RPMI8226 (cell line): ENCODE measurements at regions not wholly inside any gene's neighbourhood (a gene's known extent, or its start where the extent isn't known, plus 50 kb on each side); places are given as distances from the start of the nearest gene placed in this dataset.
"Not testable (repeated sequence)": the region's sequence is repeated elsewhere in the genome, so short reads cannot be mapped to it uniquely, and the experiment has no call there.

Experiments used
- DNase-seq: peaks from one replicate; pipeline ENCODE4 v3.0.0-alpha.2; 2015

DNA sequence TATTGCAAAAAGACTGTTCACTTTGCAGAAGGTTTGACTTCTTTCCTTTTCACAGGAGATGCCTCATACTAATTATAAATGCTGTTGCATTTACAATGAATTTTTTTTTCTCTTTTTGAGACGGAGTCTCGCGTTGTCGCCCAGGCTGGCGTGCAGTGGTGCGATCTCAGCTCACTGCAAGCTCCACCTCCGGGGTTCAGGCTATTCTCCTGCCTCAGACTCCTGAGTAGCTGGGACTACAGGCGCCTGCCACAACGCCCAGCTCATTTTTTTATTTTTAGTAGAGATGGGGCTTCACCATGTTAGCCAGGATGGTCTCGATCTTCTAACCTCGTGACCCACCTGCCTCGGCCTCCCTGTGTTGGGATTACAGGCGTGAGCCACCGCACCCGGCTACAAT lies 290.5 kb upstream of the GATB start:
- DNase-seq: not testable (repeated sequence)

DNA sequence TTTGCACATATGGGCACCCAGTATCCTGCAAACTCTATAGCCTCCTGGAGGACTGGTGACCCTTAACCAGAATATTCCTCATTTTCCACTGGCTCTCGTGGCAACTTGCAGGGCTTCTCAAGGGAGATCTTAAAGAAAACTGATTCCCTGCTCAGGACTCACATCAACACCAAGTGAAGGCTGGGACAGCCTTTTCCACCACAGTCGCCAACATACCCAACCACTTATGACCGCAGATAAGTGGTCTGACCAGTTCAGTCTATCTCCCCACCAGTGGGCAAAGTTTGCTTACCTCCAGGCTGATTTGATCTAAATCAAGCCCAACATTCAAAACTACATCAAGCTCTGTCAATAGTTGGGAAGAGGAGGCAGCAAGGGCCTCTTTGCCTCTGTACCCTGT lies 289.3 kb upstream of the GATB start:
- DNase-seq: no peak

DNA sequence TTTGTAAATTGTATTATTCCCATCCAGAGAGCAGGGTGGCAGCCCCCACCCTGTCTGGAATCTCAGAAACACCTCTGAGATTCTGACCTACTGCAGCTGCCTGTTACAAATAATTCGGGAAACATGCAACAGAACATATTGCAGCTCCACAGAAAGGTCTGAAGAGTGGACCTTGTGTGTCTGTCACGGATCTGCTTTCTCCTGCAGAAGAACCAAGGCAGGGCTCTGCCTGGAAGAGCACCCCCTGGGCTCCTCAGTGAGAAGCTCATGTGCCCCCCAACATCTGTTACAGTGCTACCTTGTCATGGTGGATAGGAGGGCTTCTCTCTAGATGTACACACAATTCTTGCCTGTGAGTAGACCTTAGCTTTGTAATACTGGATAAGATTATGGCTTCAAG lies 286.6 kb upstream of the GATB start:
- DNase-seq: no peak

DNA sequence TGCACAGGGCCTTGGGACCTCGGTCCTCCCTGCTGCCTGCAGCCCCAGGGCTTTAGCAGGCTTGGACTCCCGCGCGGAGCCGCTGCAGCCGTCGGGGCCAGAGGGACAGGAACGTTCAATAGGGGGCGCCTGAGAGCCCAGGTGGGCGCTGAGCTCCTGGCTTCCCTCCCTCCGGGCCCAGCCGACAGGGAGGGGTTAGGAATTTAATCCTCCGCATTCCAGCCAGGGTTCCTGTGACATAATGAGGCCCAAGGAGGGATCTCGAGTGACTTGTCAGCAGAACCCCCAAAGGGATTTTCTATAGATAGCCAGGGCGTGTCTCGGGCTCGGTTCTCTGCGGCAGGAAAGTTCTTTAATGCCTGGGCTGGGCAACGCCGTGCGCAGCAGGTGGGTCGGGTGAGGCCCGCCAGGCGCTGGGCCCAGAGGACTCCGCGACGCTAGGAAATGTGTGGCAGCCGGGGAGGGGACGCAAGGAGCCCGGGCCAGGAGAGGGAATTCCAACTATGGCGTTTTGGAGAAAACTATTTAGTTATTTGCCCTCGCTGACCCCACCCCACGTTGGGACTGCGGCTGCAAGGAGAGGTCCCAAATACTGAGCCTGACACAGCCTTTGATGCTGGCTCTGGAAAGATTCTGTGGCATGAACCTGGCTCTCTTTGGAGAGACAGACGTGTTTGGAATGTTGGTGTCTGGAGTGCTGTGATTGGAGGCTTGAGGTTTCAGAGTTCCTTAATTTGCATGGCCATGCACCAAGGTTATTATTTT lies 285.2 kb upstream of the GATB start:
- DNase-seq: no peak

DNA sequence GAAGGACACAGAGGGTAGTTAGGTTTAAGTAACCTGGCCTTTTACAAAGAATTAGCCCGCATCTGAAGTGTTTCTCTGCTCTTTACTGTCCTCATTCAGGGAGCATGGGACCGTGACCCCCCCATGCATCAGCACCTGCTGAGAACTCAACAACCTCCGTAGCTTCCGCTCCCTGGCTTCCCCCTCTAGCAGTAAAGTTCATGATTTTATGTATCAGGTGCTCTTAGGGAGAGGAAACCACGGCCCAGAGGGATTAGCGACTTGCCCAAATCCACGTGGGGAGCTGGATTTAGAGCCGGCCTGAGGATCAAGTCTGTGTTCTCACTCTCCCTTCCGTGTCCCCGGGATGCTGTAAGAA lies 284.6 kb upstream of the GATB start:
- DNase-seq: no peak

DNA sequence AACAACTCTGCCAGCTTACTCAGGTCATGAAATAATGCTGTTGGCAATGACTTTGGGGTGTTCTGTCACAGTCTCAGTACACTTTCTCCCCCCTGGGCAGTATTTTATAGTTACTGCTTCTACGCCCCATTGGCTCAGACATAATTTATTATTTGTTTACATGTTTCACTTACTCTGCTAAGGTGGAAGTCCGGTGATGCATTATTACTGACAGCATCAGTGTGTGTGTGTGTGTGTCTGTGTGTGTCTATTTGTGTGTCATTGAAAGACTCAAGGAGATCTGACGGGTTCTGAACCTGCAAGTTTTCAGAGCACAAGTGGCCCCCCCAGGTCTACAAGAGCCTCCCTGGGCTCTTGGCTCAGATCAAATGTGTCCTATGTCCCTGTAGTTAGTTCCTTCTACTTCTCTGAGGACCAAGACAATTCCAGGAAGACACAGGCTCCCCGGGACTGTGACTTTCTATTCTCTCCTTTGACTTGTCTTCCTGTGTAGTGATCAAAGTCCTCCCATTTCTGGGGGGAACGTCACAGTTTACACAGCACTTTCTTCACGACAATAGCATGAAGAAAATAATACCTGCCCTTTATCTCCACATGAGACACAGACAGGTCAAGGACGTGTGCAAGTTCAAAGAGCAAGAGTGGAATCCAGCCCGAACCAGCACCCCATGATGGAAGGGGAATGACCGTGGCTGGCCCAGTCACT lies 283.7 kb upstream of the GATB start:
- no peak for DNase-seq

DNA sequence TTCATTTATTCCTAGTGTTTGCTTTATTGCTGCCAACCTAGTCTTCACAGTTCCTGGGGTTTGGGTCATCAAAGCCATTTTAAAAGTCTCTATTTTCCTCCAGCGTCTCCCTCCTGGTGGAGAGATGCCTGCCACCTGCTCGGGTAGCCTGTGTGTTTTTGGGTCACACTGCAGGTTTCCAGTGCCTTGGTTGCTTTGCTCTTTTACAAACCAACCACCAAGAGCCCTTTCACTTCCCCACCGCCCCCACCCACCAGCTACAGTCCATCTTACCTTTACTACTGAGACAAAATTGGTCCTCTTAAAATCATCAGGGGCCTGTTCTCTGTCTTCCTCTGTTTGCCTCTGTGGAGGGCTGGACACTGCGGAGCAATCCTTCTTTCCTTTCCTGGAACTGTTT lies 280.5 kb upstream of the GATB start:
- DNase-seq: no peak

DNA sequence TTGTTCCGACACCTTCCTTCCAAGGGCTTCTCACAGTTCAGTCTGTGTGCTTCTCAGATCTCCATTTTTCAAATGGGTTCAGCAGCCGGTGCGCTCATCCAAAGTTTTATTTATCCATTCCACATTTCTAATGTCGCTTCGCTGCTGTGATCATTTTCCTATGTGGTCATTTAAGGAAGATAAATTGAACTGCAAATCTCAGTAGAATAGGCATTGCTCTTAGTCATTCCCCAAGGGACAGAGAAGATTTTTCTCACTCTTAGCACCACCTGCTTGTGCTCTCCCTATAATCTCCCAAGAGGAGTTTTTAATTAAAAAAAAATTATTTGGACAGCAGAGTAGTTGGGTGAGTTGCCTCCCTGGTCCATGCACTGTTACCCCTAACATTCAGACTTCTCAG lies 278.9 kb upstream of the GATB start:
- no peak for DNase-seq

DNA sequence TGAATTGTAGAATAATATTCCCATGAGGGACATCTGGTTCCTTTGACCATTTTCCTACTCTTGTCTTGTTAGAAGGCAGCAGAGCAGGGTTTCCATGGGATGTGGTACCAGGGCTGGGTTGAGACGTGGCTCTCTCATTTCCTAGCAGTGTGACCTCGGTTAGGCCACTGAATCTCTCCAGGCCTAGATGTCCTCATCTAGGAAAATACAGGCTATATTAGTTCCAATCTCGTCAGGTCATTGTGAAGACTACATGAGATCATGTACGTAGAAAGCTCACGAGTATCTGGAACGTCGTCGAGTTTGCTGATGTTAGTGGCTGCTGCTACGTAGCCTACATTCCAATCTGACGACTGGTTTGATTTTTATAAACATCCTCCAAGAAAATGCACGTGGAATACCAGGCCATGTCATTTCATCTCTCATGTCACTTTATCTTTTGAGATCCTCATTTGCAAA lies 278.2 kb upstream of the GATB start:
- no peak for DNase-seq

DNA sequence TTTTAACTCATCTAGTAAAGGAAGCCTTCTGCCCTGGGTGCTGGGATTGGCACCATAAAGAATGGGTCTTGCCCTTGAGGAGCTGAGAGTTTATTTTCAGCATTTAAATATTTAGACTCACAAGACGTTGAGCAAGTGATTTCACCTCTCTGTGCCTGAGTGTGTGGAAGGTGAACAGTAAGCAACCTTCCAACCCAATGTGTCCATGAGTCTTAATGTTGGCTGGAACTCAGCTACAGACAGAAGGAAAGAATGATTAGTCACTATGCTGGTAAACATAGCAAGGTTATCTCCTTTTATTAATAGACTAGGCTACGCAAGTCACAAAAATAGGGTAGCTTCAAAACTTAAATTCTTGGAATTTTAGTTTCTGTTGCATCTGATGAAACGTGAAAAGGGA lies 277.4 kb upstream of the GATB start:
- no peak for DNase-seq

DNA sequence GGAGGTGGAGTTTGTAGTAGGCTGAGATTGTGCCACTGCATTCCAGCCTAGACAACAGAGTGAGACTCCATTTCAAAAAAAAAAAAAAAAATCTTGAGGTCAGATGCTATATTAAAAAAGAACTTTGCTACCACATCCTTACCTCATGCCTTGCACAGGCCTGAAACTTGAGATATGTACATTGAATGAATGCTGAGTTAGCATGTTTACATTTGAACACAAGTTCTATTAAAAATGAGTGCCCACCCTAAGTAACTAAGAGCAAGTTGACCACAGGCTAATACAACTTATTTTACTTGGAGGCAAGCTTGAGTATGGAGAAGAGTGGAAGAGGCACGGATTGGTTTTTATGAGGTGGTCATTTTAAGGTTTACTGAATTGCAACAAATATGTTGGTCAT lies 276.6 kb upstream of the GATB start:
- DNase-seq: no peak

DNA sequence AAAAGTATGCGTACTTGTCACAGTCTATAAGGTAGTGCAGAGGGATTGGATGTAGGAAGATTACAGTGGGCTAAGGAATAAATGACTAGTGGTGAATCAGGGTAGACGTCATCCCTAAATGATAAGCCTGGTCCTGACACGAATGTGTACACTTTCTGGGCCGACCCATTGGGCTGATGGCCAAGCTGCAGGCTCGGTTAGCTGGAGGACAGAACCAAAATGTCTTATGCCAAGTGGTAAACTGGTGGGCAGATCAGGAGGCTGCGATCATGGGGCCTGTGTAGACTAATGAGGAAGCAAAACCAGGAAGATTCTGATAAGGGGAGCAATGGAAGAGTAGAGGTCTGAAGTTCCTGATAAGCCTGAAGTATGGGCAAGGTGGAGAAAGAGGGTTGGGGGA lies 272.8 kb upstream of the GATB start:
- DNase-seq: no peak

DNA sequence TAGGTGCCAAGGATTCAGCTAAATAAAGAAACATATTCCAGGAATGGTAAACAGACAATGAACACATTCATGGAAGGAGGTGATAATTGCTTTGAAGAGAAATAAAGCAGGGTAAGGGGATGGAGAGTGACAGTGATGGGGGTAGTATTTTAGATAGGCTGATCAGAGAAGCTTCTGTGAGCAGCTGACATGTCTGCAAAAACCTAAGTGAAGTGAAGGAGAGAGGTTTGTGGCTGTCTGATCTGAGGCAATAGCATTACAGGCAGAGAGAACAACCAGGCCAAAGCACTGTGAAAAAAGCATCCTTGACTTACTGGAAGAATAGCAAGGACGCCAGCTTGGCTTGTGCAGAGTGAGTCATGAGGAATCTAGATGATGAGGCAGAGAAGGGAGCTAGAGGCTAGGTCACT lies 271.9 kb upstream of the GATB start:
- no peak for DNase-seq

DNA sequence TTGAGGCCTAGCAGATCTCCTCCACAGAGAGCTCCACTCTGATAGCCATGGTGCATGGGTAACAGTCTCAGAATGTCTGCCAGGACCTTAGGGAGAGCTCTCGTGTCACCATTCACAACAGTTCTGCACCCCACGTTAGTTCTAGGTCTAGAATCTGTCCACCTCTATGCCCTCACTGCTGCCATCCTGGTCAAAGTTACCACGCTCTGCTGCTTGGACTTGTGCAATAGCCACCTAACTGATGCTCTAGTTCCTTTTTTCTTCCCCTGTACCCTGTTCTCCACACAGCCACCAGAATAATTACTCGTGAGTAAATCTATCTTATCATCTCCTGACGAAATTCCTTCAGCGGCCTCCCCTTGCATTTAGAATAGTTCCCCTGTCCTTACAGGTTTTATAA lies 268.8 kb upstream of the GATB start:
- no peak for DNase-seq

DNA sequence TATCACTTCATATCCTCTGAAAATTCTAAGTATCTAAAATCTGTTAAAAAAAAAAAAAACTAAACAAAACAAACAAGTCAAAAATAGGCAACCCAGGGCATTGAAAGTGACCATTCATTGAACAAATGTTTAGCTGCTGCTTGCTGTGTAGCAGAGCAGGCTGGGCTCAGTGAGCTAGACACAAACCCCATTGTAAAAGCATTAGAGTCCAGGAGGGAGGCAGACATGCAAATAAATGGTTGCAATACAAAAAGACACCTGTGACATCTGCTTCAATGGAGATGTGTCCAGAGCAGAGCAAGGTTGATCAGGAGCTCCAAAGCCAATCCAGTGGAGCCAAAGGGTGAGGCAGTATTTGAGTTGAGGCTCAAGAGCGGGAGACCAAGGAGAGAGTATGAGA lies 267.3 kb upstream of the GATB start:
- DNase-seq: no peak

DNA sequence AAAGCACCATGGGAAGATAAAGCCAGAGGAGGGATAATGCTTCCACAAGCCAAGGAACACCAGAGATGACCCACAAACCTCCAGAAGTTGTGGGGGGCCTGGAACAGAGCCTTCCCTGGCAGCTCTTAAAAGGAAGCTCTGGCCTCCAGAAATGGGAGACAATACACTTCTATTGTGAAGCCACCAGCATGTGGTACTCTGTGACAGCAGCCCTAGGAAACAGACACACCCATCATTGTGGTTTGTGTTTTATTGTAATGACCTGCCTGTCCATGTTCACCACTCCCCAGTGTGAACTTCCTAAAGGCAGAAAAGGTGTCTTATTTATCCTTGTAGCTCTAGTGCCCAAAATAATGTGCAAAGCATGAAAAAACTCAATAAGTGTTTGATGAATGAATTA lies 264.1 kb upstream of the GATB start:
- no peak for DNase-seq

DNA sequence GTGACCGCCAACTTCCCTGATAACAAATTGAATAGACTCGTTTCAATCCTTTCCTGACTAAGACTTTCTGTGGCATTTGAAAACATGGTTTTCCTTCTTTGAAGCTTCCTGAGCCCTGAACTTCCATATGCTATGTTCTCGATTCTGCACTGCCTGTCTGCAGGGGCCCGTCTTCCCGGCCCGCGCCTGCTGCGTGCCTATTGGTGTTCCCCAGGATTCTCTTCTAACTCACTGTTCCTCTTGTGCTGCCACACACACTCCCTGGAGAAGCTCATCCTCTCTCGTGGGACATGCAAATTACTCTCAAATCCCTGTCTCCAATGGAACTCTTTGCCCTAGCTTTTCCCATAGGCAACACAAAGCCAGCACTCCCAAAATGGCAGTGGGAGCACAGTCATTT lies 262.9 kb upstream of the GATB start:
- DNase-seq: no peak

DNA sequence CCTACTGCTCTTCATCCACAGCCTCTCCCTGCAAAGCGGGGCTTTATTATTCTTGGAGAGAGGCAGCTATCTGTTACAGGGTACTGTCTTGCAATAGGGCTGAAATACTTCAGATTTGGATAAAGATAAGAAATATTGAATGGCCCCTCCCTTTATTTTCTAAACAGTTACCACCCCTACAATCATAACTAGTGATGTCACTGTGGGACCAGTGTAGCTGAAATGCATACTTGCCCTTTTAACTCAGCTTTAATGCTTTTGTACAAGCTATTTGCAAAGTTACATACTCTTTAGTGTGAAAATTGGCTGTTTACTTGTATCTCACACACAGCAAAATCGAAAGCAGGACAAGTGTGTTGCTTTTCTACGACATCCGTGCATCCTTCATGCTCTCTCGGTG lies 261.7 kb upstream of the GATB start:
- DNase-seq: no peak

DNA sequence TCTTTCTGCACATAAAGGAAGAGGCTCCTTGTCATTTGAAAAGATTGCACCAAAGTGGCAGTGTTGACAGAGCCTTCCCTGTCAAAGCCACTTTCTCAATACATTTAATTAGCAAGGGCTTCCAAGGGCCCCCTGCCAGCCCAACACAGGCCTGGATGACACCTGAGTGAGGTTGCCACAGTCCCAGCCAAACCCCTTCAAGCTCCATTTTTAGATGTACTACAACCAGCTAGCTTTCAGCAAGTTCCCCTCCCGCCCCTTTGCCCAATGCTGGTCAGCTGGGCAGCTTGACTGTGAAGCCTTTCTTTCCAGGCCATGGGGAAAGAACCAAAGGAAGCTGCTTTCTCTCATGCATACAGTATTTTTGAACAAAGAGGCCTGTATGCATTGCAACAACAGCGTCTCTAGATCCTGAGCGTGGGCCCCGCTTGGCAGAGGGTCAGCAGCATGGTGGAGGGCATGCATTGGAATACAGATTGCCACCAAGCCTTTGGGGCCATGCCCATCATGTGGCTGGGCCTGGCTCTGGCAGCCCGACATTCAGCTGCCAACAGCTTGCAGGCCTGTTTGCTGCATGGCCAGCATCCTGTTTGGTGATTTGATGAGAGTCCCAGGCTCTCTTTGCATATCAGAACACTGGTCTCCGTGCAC lies 261.1 kb upstream of the GATB start:
- DNase-seq: no peak

DNA sequence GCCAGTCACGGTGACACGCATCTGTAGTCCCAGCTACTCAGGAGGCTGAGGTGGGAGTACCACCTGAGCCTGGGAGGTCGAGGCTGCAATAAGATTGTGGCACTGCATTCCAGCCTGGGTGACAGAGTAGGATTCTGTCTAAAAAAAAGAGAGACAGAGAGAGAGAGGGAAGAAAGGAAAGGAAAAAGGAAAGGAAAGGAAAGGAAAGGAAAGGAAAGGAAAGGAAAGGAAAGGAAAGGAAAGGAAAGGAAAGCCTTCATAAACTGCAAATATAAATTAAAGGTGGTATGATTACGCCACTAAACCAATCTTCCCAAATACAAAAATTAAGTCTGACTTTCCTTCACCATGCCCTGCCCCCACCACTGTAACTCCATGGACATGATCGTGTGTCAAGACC lies 259.3 kb upstream of the GATB start:
- no peak for DNase-seq

DNA sequence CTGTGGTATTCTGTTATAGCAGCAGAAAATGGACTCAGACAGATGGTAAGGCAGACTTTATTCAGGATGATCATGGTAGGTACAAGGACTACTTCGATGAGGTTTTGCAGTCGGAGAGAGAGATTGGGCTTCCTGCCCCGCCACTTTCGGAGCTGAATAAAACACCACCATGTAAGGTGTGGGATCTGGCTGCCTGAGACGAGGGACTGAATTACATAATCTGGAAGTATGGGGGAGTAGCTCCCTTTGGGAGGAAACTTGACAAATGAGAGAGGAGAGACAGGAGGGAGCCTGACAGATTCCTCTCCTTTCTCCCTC lies 255.5 kb upstream of the GATB start:
- no peak for DNase-seq

DNA sequence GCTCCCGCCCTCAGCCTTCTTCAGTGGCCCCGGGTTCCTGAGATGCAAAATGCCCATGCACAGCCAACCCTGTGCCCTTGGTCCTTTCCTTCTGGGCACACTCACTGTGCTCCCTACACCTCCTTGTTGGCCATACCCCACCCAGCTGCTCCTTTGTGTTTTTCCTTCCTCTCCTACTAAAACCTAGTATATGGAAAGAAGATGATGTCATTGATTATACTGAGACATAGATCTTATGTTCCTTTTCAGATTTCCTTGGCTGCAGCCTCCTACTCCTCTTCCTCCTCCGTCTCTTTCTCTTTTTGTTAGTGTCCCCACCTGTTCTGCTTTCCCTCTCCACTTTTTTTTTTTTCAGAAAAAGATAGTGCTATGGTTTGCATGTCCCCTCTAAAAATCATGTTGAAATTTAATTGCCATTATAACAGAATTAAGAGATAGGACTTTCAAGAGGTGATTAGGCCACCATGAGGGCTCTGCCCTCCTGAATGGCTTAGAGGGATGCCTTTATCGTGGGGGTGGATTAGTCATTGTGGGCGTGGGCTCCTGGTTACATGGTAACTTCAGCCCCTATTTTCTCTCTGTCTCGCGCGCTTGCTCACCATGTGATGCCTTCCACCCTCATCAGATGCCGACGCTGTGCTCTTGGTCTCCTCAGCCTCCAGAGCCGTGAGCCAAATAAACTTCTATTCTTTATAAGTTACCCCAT lies 254.9 kb upstream of the GATB start:
- no peak for DNase-seq

DNA sequence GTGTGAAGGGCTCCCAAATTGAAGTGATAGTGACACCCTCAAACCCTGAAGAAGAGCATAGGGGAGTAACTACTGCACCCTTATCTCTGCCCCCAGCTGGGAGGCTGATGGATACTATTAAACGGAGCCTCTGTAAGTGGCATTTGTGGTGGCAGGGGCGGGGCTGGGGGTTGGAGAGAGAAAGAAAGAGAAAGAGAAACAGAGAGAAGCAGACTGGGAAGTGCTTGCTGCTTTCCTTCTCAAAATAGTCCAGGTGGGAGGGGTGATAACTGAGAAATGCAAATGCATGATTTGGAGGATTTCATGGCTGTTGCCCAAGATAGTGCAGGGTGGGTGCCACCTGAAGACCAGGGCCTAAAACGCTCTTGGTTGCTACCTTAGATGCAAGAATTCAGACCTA lies 253.5 kb upstream of the GATB start:
- DNase-seq: no peak

DNA sequence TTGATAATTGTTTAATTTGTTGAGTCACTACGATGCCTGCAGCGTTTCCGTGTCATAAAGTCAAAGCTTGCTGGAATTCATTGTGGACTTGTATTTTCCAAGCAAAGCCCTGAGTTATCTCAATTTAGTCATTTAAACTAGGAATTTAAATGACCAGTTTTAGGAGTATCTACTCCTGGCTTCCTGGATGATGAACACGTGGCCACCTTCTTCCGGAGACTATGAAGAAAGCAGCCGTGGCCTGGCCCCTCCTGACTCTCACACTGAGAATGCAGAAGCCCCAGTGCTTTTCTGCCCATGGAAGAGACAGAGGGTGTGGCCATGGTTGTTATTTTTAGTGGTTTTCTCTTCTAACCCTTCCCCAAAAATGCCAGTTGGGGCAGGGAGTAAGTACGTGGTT lies 250.7 kb upstream of the GATB start:
- DNase-seq: no peak
